ENCODE measurements at regions not wholly inside any gene's neighbourhood (a gene's known extent, or its start where the extent isn't known, plus 50 kb on each side); places are given as distances from the start of the nearest gene placed in this dataset.

GRCh38 chr4:184939978-184940377 lies 78.3 kb upstream of the HELT start:
- H3K9me3 ChIP-seq (ENCODE audit: low read length): no peaks in the 10 kb centered on the region
- WGBS (ENCODE audit: low lambda C conversion rate): 70% methylated on average over 2 of the region's 2 CpGs
- ChIA-PET CTCF (ENCODE audit: low intra/inter-chr PET ratio, low total read pairs) (no interaction called here), POLR2A (interaction anchor here (0.7 kb wide), 1 partner anchor 559 kb away, joined by 3 read pairs; no protein-coding TSS in a partner anchor)
- H3K27ac ChIP-seq (ENCODE audit: extremely low read length, insufficient read depth, low read length): no peak overlapping the region
- H3K4me3 ChIP-seq (replicated peaks in 1 of 3; ENCODE audit: insufficient read depth in 1 of 3, low read depth in 2 of 3, low read length in 3 of 3): no peak overlapping the region
- peaks cover 0 to 3% of the 10 kb centered on the region in 2 experiments; a peak in 2 of 5 replicates for H3K27me3 ChIP-seq (ENCODE audit: control insufficient read depth in 1 of 2, insufficient read depth in 2 of 2, low read length in 2 of 2)
- no peaks in the 10 kb centered on the region for H3K36me3 ChIP-seq (replicated peaks in 1 of 2; ENCODE audit: control insufficient read depth in 1 of 2, insufficient read depth in 2 of 2, low read length in 2 of 2)
- no peaks in the 10 kb centered on the region for H4K20me1 ChIP-seq (ENCODE audit: insufficient read depth, low read length)
- H3K9ac ChIP-seq (ENCODE audit: insufficient read depth, low read depth, low read length): no peak overlapping the region
- intact Hi-C loops (cut with micrococcal nuclease; ENCODE audit: unreplicated experiment): loop anchor here (10.0 kb wide), 1 partner anchor 135 kb away; no protein-coding TSS in a partner anchor
- TF ChIP-seq KDM2A (CRISPR knock-in tag; IDR thresholded peaks at IDR 0.05; ENCODE audit: borderline replicate concordance, low read depth) (no peak), ZNF644 (CRISPR knock-in tag; IDR thresholded peaks at IDR 0.05; ENCODE audit: low read depth) (no peak), ZNF260 (CRISPR knock-in tag; IDR thresholded peaks at IDR 0.05; ENCODE audit: borderline replicate concordance, low read depth) (no peak), ZNF530 (CRISPR knock-in tag; IDR thresholded peaks at IDR 0.05; ENCODE audit: low read depth) (no peak), ATRX (CRISPR knock-in tag; IDR thresholded peaks at IDR 0.05; ENCODE audit: borderline replicate concordance) (no peak), TEAD2 (CRISPR knock-in tag; IDR thresholded peaks at IDR 0.05) (no peak), ZNF550 (CRISPR knock-in tag; IDR thresholded peaks at IDR 0.05; ENCODE audit: borderline replicate concordance) (no peak)
- H3K4me2 ChIP-seq (ENCODE audit: low read depth, low read length): no peak overlapping the region
- no peaks in the 10 kb centered on the region for H3K79me2 ChIP-seq (ENCODE audit: insufficient read depth, low read length)
- DNase-seq (ENCODE audit: low spot score): no peak
- ATAC-seq: no peak
- in situ Hi-C loops (cut with HindIII; ENCODE audit: extremely low pct_ligation_motif_present, low pct_unique_long_range_greater_than_20kb): no loop called here
- FAIRE-seq: no peak
- no TSS peak for BruUV-seq (replicated peaks)
- H3K4me1 ChIP-seq (ENCODE audit: insufficient read depth, low read length): peaks cover 9% of the 10 kb centered on the region; the same call in 1 of the 2 replicates
- no peak overlapping the region for H2AFZ ChIP-seq (ENCODE audit: low read length)

- DNase-seq (ENCODE audit: low spot score): no peak
- H4K20me1 ChIP-seq (ENCODE audit: insufficient read depth, low read length): no peaks in the 10 kb centered on the region
- WGBS (ENCODE audit: low lambda C conversion rate): 27% methylated on average over 8 of the region's 8 CpGs
- no peak overlapping the region for H3K9ac ChIP-seq (ENCODE audit: insufficient read depth, low read depth, low read length)
- no peak overlapping the region for H2AFZ ChIP-seq (ENCODE audit: low read length)
- POLR2A ChIA-PET: interaction anchor here (0.7 kb wide), 1 partner anchor 559 kb away, joined by 3 read pairs; no protein-coding TSS in a partner anchor
- no peaks in the 10 kb centered on the region for H3K9me3 ChIP-seq (ENCODE audit: low read length)
- H3K4me2 ChIP-seq (ENCODE audit: low read depth, low read length): no peak overlapping the region
- peaks cover 9% of the 10 kb centered on the region; the same call in 1 of the 2 replicates for H3K4me1 ChIP-seq (ENCODE audit: insufficient read depth, low read length)
- peak; percentile 95 for TF ChIP-seq MNT (IDR thresholded peaks at IDR 0.05)
- no peak for TF ChIP-seq ZMYM3 (CRISPR knock-in tag; IDR thresholded peaks at IDR 0.05)
- TF ChIP-seq ZNF274 (CRISPR knock-in tag; IDR thresholded peaks at IDR 0.05): no peak
- TF ChIP-seq SAFB2 (CRISPR knock-in tag; IDR thresholded peaks at IDR 0.05; ENCODE audit: borderline replicate concordance, low read depth): no peak
- TF ChIP-seq, protein P1, sequence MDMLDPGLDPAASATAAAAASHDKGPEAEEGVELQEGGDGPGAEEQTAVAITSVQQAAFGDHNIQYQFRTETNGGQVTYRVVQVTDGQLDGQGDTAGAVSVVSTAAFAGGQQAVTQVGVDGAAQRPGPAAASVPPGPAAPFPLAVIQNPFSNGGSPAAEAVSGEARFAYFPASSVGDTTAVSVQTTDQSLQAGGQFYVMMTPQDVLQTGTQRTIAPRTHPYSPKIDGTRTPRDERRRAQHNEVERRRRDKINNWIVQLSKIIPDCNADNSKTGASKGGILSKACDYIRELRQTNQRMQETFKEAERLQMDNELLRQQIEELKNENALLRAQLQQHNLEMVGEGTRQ (IDR thresholded peaks at IDR 0.05; ENCODE audit: low read depth, low read length): peak; percentile 23; the same call in 1 of the 2 replicates
- TF ChIP-seq, protein P1 (CRISPR knock-in tag; IDR thresholded peaks at IDR 0.05; ENCODE audit: borderline replicate concordance): no peak
- no peak for TF ChIP-seq TMF1 (CRISPR knock-in tag; IDR thresholded peaks at IDR 0.05; ENCODE audit: low read depth)
- TF ChIP-seq PHF20 (CRISPR knock-in tag; IDR thresholded peaks at IDR 0.05): no peak
- H3K79me2 ChIP-seq (ENCODE audit: insufficient read depth, low read length): no peaks in the 10 kb centered on the region
- no TSS peak for BruUV-seq (replicated peaks)
- CTCF ChIA-PET (ENCODE audit: low intra/inter-chr PET ratio, low total read pairs): no interaction called here
- no peak overlapping the region for H3K27ac ChIP-seq (ENCODE audit: extremely low read length, insufficient read depth, low read length)
- H3K27me3 ChIP-seq (ENCODE audit: control insufficient read depth in 1 of 2, insufficient read depth in 2 of 2, low read length in 2 of 2): peaks cover 0 to 3% of the 10 kb centered on the region in 2 experiments; a peak in 1 of 5 replicates
- no peaks in the 10 kb centered on the region for H3K36me3 ChIP-seq (replicated peaks in 1 of 2; ENCODE audit: control insufficient read depth in 1 of 2, insufficient read depth in 2 of 2, low read length in 2 of 2)
- no peak overlapping the region for H3K4me3 ChIP-seq (replicated peaks in 1 of 3; ENCODE audit: insufficient read depth in 1 of 3, low read depth in 2 of 3, low read length in 3 of 3)
- intact Hi-C loops (cut with micrococcal nuclease; ENCODE audit: unreplicated experiment): loop anchor here (10.0 kb wide), 1 partner anchor 134 kb away; no protein-coding TSS in a partner anchor
- no peak for ATAC-seq
- no peak for FAIRE-seq
- in situ Hi-C loops (cut with HindIII; ENCODE audit: extremely low pct_ligation_motif_present, low pct_unique_long_range_greater_than_20kb): no loop called here
These were observed 77.8 kb upstream of the HELT start for GRCh38 chr4:184940500-184940899.

All from HepG2 (cell line).